ENCODE measurements at regions not wholly inside any gene's neighbourhood (a gene's known extent, or its start where the extent isn't known, plus 50 kb on each side); places are given as distances from the start of the nearest gene placed in this dataset.
A peak's percentile ranks its signal among the peaks of the same experiment; 100 is the strongest.

- Histone ChIP-seq H3K9me3 (ENCODE audit: low read depth) (no peaks in the 10 kb centered on the region), H4K20me1 (ENCODE audit: low read depth) (no peaks in the 10 kb centered on the region)
- no peak overlapping the region for H3K27ac Mint-ChIP-seq
Observed at GRCh38 chr4:3679851-3680311, 86.3 kb upstream of the ADRA2C start.

GRCh38 chr4:3679071-3679825 lies 86.9 kb upstream of the ADRA2C start:
- Mint-ChIP-seq H3K27me3 (ENCODE audit: insufficient read depth, low read depth) (peaks cover 14% of the 10 kb centered on the region), H3K9me3 (peaks cover 3% of the 10 kb centered on the region), H3K4me1 (peaks cover 19% of the 10 kb centered on the region), H3K27ac (peak overlapping the region; percentile 29), H3K4me3 (no peak overlapping the region), H3K36me3 (no peaks in the 10 kb centered on the region)
- H3K79me2 ChIP-seq (ENCODE audit: low read depth): no peaks in the 10 kb centered on the region
- no peak overlapping the region for H3K4me2 ChIP-seq
- H3K36me3 ChIP-seq: no peaks in the 10 kb centered on the region
- H4K20me1 ChIP-seq (ENCODE audit: low read depth): no peaks in the 10 kb centered on the region
- no peaks in the 10 kb centered on the region for H3K9me3 ChIP-seq (ENCODE audit: low read depth)
- no peak overlapping the region for H3K9ac ChIP-seq
- no peaks in the 10 kb centered on the region for H3F3A ChIP-seq (ENCODE audit: low read depth)
- H3K4me3 ChIP-seq: no peak overlapping the region
- no peaks in the 10 kb centered on the region for H3K4me1 ChIP-seq
- DNase-seq (ENCODE audit: low spot score): no peak
- no peak overlapping the region for H2AFZ ChIP-seq (replicated peaks)
- no peak for TF ChIP-seq EZH2phosphoT487 (IDR thresholded peaks at IDR 0.05)
- H3K27me3 ChIP-seq: no peaks in the 10 kb centered on the region
- no peak overlapping the region for H3K27ac ChIP-seq

More at GRCh38 chr4:3679851-3680311, 86.3 kb upstream of the ADRA2C start:
- Histone ChIP-seq H3K79me2 (ENCODE audit: low read depth) (no peaks in the 10 kb centered on the region), H3K27ac (no peak overlapping the region), H3K9ac (no peak overlapping the region), H3K27me3 (no peaks in the 10 kb centered on the region), H3K4me1 (no peaks in the 10 kb centered on the region), H3K4me2 (no peak overlapping the region), H2AFZ (replicated peaks) (no peak overlapping the region), H3F3A (ENCODE audit: low read depth) (no peaks in the 10 kb centered on the region), H3K36me3 (no peaks in the 10 kb centered on the region), H3K4me3 (no peak overlapping the region)
- DNase-seq (ENCODE audit: low spot score): no peak
- Mint-ChIP-seq H3K9me3 (peaks cover 3% of the 10 kb centered on the region), H3K27me3 (ENCODE audit: insufficient read depth, low read depth) (peaks cover 16% of the 10 kb centered on the region), H3K36me3 (no peaks in the 10 kb centered on the region), H3K4me3 (no peak overlapping the region), H3K4me1 (peaks cover 19% of the 10 kb centered on the region)
- TF ChIP-seq EZH2 (IDR thresholded peaks at IDR 0.05): no peak
- TF ChIP-seq, protein P1, sequence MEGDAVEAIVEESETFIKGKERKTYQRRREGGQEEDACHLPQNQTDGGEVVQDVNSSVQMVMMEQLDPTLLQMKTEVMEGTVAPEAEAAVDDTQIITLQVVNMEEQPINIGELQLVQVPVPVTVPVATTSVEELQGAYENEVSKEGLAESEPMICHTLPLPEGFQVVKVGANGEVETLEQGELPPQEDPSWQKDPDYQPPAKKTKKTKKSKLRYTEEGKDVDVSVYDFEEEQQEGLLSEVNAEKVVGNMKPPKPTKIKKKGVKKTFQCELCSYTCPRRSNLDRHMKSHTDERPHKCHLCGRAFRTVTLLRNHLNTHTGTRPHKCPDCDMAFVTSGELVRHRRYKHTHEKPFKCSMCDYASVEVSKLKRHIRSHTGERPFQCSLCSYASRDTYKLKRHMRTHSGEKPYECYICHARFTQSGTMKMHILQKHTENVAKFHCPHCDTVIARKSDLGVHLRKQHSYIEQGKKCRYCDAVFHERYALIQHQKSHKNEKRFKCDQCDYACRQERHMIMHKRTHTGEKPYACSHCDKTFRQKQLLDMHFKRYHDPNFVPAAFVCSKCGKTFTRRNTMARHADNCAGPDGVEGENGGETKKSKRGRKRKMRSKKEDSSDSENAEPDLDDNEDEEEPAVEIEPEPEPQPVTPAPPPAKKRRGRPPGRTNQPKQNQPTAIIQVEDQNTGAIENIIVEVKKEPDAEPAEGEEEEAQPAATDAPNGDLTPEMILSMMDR (IDR thresholded peaks at IDR 0.05): no peak
- TF ChIP-seq EZH2phosphoT487 (IDR thresholded peaks at IDR 0.05): no peak

GRCh38 chr4:3677748-3678070 lies 88.5 kb upstream of the ADRA2C start:
- Mint-ChIP-seq H3K4me1 (peaks cover 19% of the 10 kb centered on the region), H3K27ac (peak overlapping the region; percentile 42), H3K36me3 (no peaks in the 10 kb centered on the region), H3K27me3 (ENCODE audit: insufficient read depth, low read depth) (peaks cover 12% of the 10 kb centered on the region), H3K9me3 (peaks cover 5% of the 10 kb centered on the region), H3K4me3 (peak overlapping the region; percentile 55)
- Histone ChIP-seq H4K20me1 (ENCODE audit: low read depth) (no peaks in the 10 kb centered on the region), H3K4me2 (no peak overlapping the region), H3K27ac (no peak overlapping the region), H3K9ac (no peak overlapping the region), H3K36me3 (no peaks in the 10 kb centered on the region), H3K79me2 (ENCODE audit: low read depth) (no peaks in the 10 kb centered on the region), H2AFZ (replicated peaks) (no peak overlapping the region), H3K9me3 (ENCODE audit: low read depth) (no peaks in the 10 kb centered on the region), H3F3A (ENCODE audit: low read depth) (no peaks in the 10 kb centered on the region), H3K4me1 (no peaks in the 10 kb centered on the region), H3K4me3 (no peak overlapping the region), H3K27me3 (no peaks in the 10 kb centered on the region)
- no peak for TF ChIP-seq EZH2 (IDR thresholded peaks at IDR 0.05)
- TF ChIP-seq, protein P1 (IDR thresholded peaks at IDR 0.05): peak; percentile 23
- no peak for TF ChIP-seq EZH2phosphoT487 (IDR thresholded peaks at IDR 0.05)
- DNase-seq (ENCODE audit: low spot score): no peak
